SK-N-SH treated with all-trans-retinoic acid at 6 μM for 48 hours (cell line): ENCODE measurements at regions not wholly inside any gene's neighbourhood (a gene's known extent, or its start where the extent isn't known, plus 50 kb on each side); places are given as distances from the start of the nearest gene placed in this dataset.

Experiments used
- ATAC-seq: fragments of 200-7000 bp; cut with Tn5 transposase; 3 replicates; pipeline ENCODE4 v1.9.1; 2020; ENCODE audit warnings: mild to moderate bottlenecking, moderate library complexity
- ARNTL ChIP-seq: fragments of 450-650 bp; formaldehyde crosslinking; IDR thresholded peaks from 2 replicates; pipeline ENCODE4 v1.5.0; 2020; ENCODE audit warnings: low read depth, mild to moderate bottlenecking, moderate library complexity, borderline replicate concordance
- BACH2 ChIP-seq: fragments of 250-450 bp; sonication (Bioruptor Pico); IDR thresholded peaks from 2 replicates; pipeline ENCODE4 v1.9.0; 2021; ENCODE audit warnings: mild to moderate bottlenecking, borderline replicate concordance
- CREB5 ChIP-seq: fragments of 250-450 bp; sonication (Bioruptor Pico); IDR thresholded peaks from 2 replicates; pipeline ENCODE4 v1.5.1; 2020; ENCODE audit warnings: low read depth, mild to moderate bottlenecking, moderate library complexity
- CSDC2 ChIP-seq: fragments of 250-450 bp; sonication (Bioruptor Pico); IDR thresholded peaks from 2 replicates; pipeline ENCODE4 v1.5.0; 2020; ENCODE audit warnings: mild to moderate bottlenecking, moderate library complexity
- CSRNP3 ChIP-seq: fragments of 250-450 bp; sonication (Bioruptor Pico); IDR thresholded peaks from 2 replicates; pipeline ENCODE4 v1.5.1; 2021; ENCODE audit warnings: mild to moderate bottlenecking, moderate library complexity
- ESRRG ChIP-seq: fragments of 250-450 bp; sonication (Bioruptor Pico); IDR thresholded peaks from 2 replicates; pipeline ENCODE4 v1.6.1; 2021; ENCODE audit warnings: mild to moderate bottlenecking
- GLIS3 ChIP-seq: fragments of 250-450 bp; sonication (Bioruptor Pico); IDR thresholded peaks from 2 replicates; pipeline ENCODE4 v1.5.0; 2020; ENCODE audit warnings: mild to moderate bottlenecking, moderate library complexity
- ISL1 ChIP-seq: fragments of 250-450 bp; sonication (Bioruptor Pico); IDR thresholded peaks from 2 replicates; pipeline ENCODE4 v2.1.2; 2022; ENCODE audit warnings: mild to moderate bottlenecking, moderate library complexity
- OSR1 ChIP-seq: fragments of 250-450 bp; sonication (Bioruptor Pico); IDR thresholded peaks from 2 replicates; pipeline ENCODE4 v1.8.0; 2022; ENCODE audit warnings: moderate library complexity, mild to moderate bottlenecking, inconsistent platforms
- PATZ1 ChIP-seq: fragments of 250-450 bp; sonication (Bioruptor Pico); IDR thresholded peaks from 2 replicates; pipeline ENCODE4 v1.8.0; 2020; ENCODE audit warnings: mild to moderate bottlenecking, moderate library complexity, borderline replicate concordance
- POU6F1 ChIP-seq: fragments of 250-450 bp; sonication (Bioruptor Pico); IDR thresholded peaks from 2 replicates; pipeline ENCODE4 v1.8.0; 2021; ENCODE audit warnings: low read depth, mild to moderate bottlenecking, moderate library complexity, borderline replicate concordance
- PPARA ChIP-seq: fragments of 250-450 bp; sonication (Bioruptor Pico); IDR thresholded peaks from 2 replicates; pipeline ENCODE4 v1.5.0; 2020; ENCODE audit warnings: mild to moderate bottlenecking, borderline replicate concordance
- RARB ChIP-seq: fragments of 250-450 bp; sonication (Bioruptor Pico); IDR thresholded peaks from 2 replicates; pipeline ENCODE4 v1.8.0; 2021; ENCODE audit warnings: mild to moderate bottlenecking, moderate library complexity
- SNAI2 ChIP-seq: fragments of 250-450 bp; sonication (Bioruptor Pico); IDR thresholded peaks from 2 replicates; pipeline ENCODE4 v1.5.0; 2020; ENCODE audit warnings: mild to moderate bottlenecking, moderate library complexity
- TCF4 ChIP-seq: fragments of 250-450 bp; sonication (Bioruptor Pico); IDR thresholded peaks from 2 replicates; pipeline ENCODE4 v1.8.0; 2021; ENCODE audit warnings: mild to moderate bottlenecking, moderate library complexity, borderline replicate concordance
- TOX ChIP-seq: fragments of 250-450 bp; sonication (Bioruptor Pico); IDR thresholded peaks from 2 replicates; pipeline ENCODE4 v1.8.0; 2021; ENCODE audit warnings: mild to moderate bottlenecking, moderate library complexity, borderline replicate concordance
- TSHZ2 ChIP-seq: fragments of 250-450 bp; sonication (Bioruptor Pico); IDR thresholded peaks from 2 replicates; pipeline ENCODE4 v1.5.0; 2020; ENCODE audit warnings: mild to moderate bottlenecking, moderate library complexity
- ZC3H10 ChIP-seq: fragments of 250-450 bp; sonication (Bioruptor Pico); IDR thresholded peaks from 2 replicates; pipeline ENCODE4 v1.5.1; 2021; ENCODE audit warnings: mild to moderate bottlenecking, moderate library complexity
- ZFP3 ChIP-seq: fragments of 250-450 bp; sonication (Bioruptor Pico); IDR thresholded peaks from 2 replicates; pipeline ENCODE4 v1.5.0; 2020; ENCODE audit warnings: mild to moderate bottlenecking, moderate library complexity
- ZFP30 ChIP-seq: fragments of 450-650 bp; formaldehyde crosslinking; IDR thresholded peaks from 2 replicates; pipeline ENCODE4 v1.5.0; 2022; ENCODE audit warnings: mild to moderate bottlenecking, moderate library complexity
- ZNF565 ChIP-seq: fragments of 450-650 bp; formaldehyde crosslinking; conservative IDR thresholded peaks from 2 replicates; pipeline ENCODE4 v1.5.0; 2020; ENCODE audit warnings: low read depth, mild to moderate bottlenecking, moderate library complexity
- ZNF70 ChIP-seq: fragments of 450-650 bp; formaldehyde crosslinking; IDR thresholded peaks from 2 replicates; pipeline ENCODE4 v1.5.0; 2020; ENCODE audit warnings: mild to moderate bottlenecking, moderate library complexity
- ZNF8 ChIP-seq: fragments of 450-650 bp; formaldehyde crosslinking; IDR thresholded peaks from 2 replicates; pipeline ENCODE4 v1.5.0; 2020; ENCODE audit warnings: mild to moderate bottlenecking, moderate library complexity

GRCh38 chr5:51465165-51465564 is 81.9 kb downstream of the ISL1 start:
- peak; percentile 76 for ATAC-seq
- TF ChIP-seq ARNTL (CRISPR knock-in tag) (no peak), ZFP3 (CRISPR knock-in tag) (0 out of 2 replicates have a peak, but pooled peaks have one; percentile 16), GLIS3 (CRISPR knock-in tag) (no peak), TOX (CRISPR knock-in tag) (no peak), ESRRG (no peak), OSR1 (no peak), PATZ1 (CRISPR knock-in tag) (no peak), RARB (CRISPR knock-in tag) (no peak), ZNF70 (CRISPR knock-in tag) (no peak), PPARA (CRISPR knock-in tag) (no peak), POU6F1 (CRISPR knock-in tag) (0 out of 2 replicates have a peak, but pooled peaks have one; percentile 31), TCF4 (CRISPR knock-in tag) (peak; percentile 49; the same call in 1 of the 2 replicates), ZFP30 (CRISPR knock-in tag) (no peak), BACH2 (CRISPR knock-in tag) (no peak), ZNF8 (CRISPR knock-in tag) (no peak), ZNF565 (CRISPR knock-in tag) (no peak), TSHZ2 (CRISPR knock-in tag) (peak; percentile 71; the same call in 1 of the 2 replicates), CSDC2 (no peak), CREB5 (no peak), ISL1 (no peak; the same call in 1 of the 2 replicates), SNAI2 (CRISPR knock-in tag) (no peak), ZC3H10 (no peak), CSRNP3 (CRISPR knock-in tag) (no peak)
- TF ChIP-seq, all 23 proteins: peak for 4

- no peak for ATAC-seq
- no peak for TF ChIP-seq BACH2 (CRISPR knock-in tag)
- no peak for TF ChIP-seq ISL1
- TF ChIP-seq ARNTL (CRISPR knock-in tag) = no peak
- TF ChIP-seq OSR1 = no peak
- no peak for TF ChIP-seq ZFP3 (CRISPR knock-in tag)
- TF ChIP-seq CREB5 = no peak
- no peak for TF ChIP-seq GLIS3 (CRISPR knock-in tag)
- no peak for TF ChIP-seq TOX (CRISPR knock-in tag)
- TF ChIP-seq POU6F1 (CRISPR knock-in tag) = no peak
- TF ChIP-seq TCF4 (CRISPR knock-in tag) = no peak
- no peak for TF ChIP-seq CSDC2
Observed at GRCh38 chr5:51466214-51466613, 83.0 kb downstream of the ISL1 start.
